T-cell (primary cell): ENCODE measurements at regions not wholly inside any gene's neighbourhood (a gene's known extent, or its start where the extent isn't known, plus 50 kb on each side); places are given as distances from the start of the nearest gene placed in this dataset.
"Not testable (repeated sequence)": the region's sequence is repeated elsewhere in the genome, so short reads cannot be mapped to it uniquely, and the experiment has no call there.

Experiments used
- ATAC-seq, 4 experiments: fragments of 200-7000 bp in 3 of 4; fragments of 150-1000 bp in 1 of 4; cut with Tn5 transposase; replicated peaks in 1 of 4; 1 replicate in 3 of 4; 2 replicates in 1 of 4; pipeline ENCODE4 v1.10.0; 2021; ENCODE audit warnings: moderate library complexity in 3 of 4, mild to moderate bottlenecking in 2 of 4, moderate number of reproducible peaks in 1 of 4
- CTCF ChIA-PET, 2 donors: fragments of 300-600 bp; sonication (Branson Sonifier 250); formaldehyde crosslinking; loops; one replicate each; lab custom pipeline; 2022; ENCODE audit warnings: antibody characterized with exemption in 2 of 2; lab: Charles Lee
- POLR2A ChIA-PET, 2 donors: fragments of 300-600 bp; sonication (Branson Sonifier 250); formaldehyde crosslinking; loops; one replicate each; lab custom pipeline; 2022; ENCODE audit warnings: antibody characterized with exemption in 2 of 2; lab: Charles Lee
- DNase-seq, 35 experiments: peaks; one replicate each; pipeline versions ENCODE4 v3.0.0 to v3.0.0-alpha.2; 2013 to 2023
- H3K27ac ChIP-seq: one replicate; pipeline ENCODE4 v1.5.1; 2013; ENCODE audit warnings: low read length
- H3K27me3 ChIP-seq, 2 experiments: replicated peaks in 1 of 2; 1 replicate in 1 of 2; 2 replicates in 1 of 2; pipeline versions ENCODE4 v1.6.1 to v1.7.0; 2013; ENCODE audit warnings: low read length in 1 of 2, mixed read lengths in 1 of 2; ENCODE audit not compliant: control insufficient read depth in 2 of 2, insufficient read depth in 2 of 2; ENCODE audit errors: extremely low read depth in 1 of 2
- H3K36me3 ChIP-seq, 2 donors: 1 replicate in 1 of 2; 2 replicates in 1 of 2; pipeline versions ENCODE4 v1.6.1 to v1.7.0; 2013; ENCODE audit warnings: low read length in 1 of 2; ENCODE audit not compliant: control insufficient read depth in 2 of 2, insufficient read depth in 1 of 2; ENCODE audit errors: extremely low read depth in 1 of 2
- H3K4me1 ChIP-seq, 2 experiments: 1 replicate in 1 of 2; 2 replicates in 1 of 2; pipeline versions ENCODE4 v1.6.1 to v1.7.0; 2013; ENCODE audit warnings: low read length in 2 of 2, mixed read lengths in 1 of 2; ENCODE audit not compliant: insufficient read depth in 2 of 2, control insufficient read depth in 1 of 2; ENCODE audit errors: extremely low read depth in 1 of 2
- H3K4me3 ChIP-seq, 2 donors: 1 replicate in 1 of 2; 2 replicates in 1 of 2; pipeline versions ENCODE4 v1.5.1 to v1.7.0; 2013; ENCODE audit warnings: mild to moderate bottlenecking in 2 of 2, low read length in 1 of 2, moderate library complexity in 1 of 2; ENCODE audit not compliant: control insufficient read depth in 1 of 2; ENCODE audit errors: extremely low read depth in 1 of 2
- H3K9me3 ChIP-seq: 2 replicates; pipeline ENCODE4 v1.7.0; 2013
- H3K27ac Mint-ChIP-seq, 2 donors: one replicate each; pipeline ENCODE4 v1.8.0; 2020 to 2021; ENCODE audit warnings: mild to moderate bottlenecking in 2 of 2, mixed read lengths in 2 of 2
- H3K27me3 Mint-ChIP-seq, 2 donors: one replicate each; pipeline ENCODE4 v1.8.0; 2021 to 2022; ENCODE audit warnings: mixed read lengths in 2 of 2
- H3K36me3 Mint-ChIP-seq: one replicate; pipeline ENCODE4 v1.8.0; 2021; ENCODE audit warnings: mixed read lengths
- H3K4me1 Mint-ChIP-seq, 3 donors: one replicate each; pipeline ENCODE4 v1.8.0; 2020 to 2022; ENCODE audit warnings: mixed read lengths in 3 of 3, mild to moderate bottlenecking in 1 of 3
- H3K4me3 Mint-ChIP-seq, 3 donors: one replicate each; pipeline ENCODE4 v1.8.0; 2020 to 2022; ENCODE audit warnings: mild to moderate bottlenecking in 3 of 3, mixed read lengths in 3 of 3, moderate library complexity in 3 of 3
- H3K9me3 Mint-ChIP-seq, 3 donors: one replicate each; pipeline ENCODE4 v1.8.0; 2020 to 2022; ENCODE audit warnings: mixed read lengths in 3 of 3
- WGBS: methylation state at CpG from one replicate; pipeline ENCODE4 v1.1.5; 2013; ENCODE audit warnings: missing lambda C conversion rate; ENCODE audit not compliant: insufficient coverage; 5-methylcytosine and 5-hydroxymethylcytosine counted together

GRCh38 chr6:150775415-150776203 lies 89.9 kb upstream of the MTHFD1L start:
- CTCF ChIA-PET: no interaction called here
- no peak overlapping the region for H3K27ac ChIP-seq
- 60% methylated on average over 1 of the region's 9 CpGs for WGBS

DNA sequence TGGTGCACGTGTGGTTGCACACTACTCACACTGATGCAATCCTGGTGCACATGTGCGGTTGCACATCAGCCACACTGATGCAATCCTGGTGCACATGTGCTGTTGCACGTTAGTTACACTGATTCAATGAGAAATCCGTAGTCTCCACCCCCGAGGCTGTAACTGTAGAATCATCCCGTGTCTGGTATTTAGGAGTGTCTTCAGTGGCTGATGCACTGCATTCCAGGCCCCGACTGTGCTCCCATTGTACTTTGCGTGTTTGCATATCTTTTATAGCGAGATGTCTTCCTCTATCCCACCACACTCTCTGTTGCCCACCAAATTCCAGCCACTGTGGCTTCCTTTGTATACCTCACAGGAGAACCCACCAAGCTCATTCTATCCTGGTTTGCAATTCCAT lies 87.8 kb upstream of the MTHFD1L start:
- Mint-ChIP-seq H3K27me3 (peaks cover 0 to 1% of the 10 kb centered on the region in 2 donors), H3K27ac (no peak overlapping the region), H3K36me3 (peaks cover 11% of the 10 kb centered on the region), H3K4me1 (peaks cover 0 to 2% (median 0%) of the 10 kb centered on the region in 3 donors), H3K4me3 (no peak overlapping the region), H3K9me3 (peaks cover 0 to 4% (median 0%) of the 10 kb centered on the region in 3 donors)
- ATAC-seq (no peak), DNase-seq (no peak)
- 93% methylated on average over 9 of the region's 9 CpGs for WGBS
- Histone ChIP-seq H3K36me3 (no peaks in the 10 kb centered on the region), H3K4me3 (no peak overlapping the region), H3K4me1 (no peaks in the 10 kb centered on the region), H3K9me3 (no peaks in the 10 kb centered on the region), H3K27ac (no peak overlapping the region), H3K27me3 (no peaks in the 10 kb centered on the region)
- ChIA-PET CTCF (no interaction called here), POLR2A (no interaction called here)

More at GRCh38 chr6:150775415-150776203, 89.9 kb upstream of the MTHFD1L start:
- H3K36me3 ChIP-seq: no peaks in the 10 kb centered on the region
- H3K9me3 Mint-ChIP-seq: peaks cover 0 to 4% (median 0%) of the 10 kb centered on the region in 3 donors
- DNase-seq (no peak), ATAC-seq (no peak)
- H3K4me3 Mint-ChIP-seq: no peak overlapping the region
- no peaks in the 10 kb centered on the region for H3K9me3 ChIP-seq
- no peak overlapping the region for H3K4me3 ChIP-seq
- H3K27me3 ChIP-seq: no peaks in the 10 kb centered on the region
- peaks cover 0 to 2% (median 0%) of the 10 kb centered on the region in 3 donors for H3K4me1 Mint-ChIP-seq
- no peaks in the 10 kb centered on the region for H3K27me3 Mint-ChIP-seq
- POLR2A ChIA-PET: no interaction called here
- H3K36me3 Mint-ChIP-seq: peaks cover 9% of the 10 kb centered on the region
- H3K4me1 ChIP-seq: no peaks in the 10 kb centered on the region
- no peak overlapping the region for H3K27ac Mint-ChIP-seq

DNA sequence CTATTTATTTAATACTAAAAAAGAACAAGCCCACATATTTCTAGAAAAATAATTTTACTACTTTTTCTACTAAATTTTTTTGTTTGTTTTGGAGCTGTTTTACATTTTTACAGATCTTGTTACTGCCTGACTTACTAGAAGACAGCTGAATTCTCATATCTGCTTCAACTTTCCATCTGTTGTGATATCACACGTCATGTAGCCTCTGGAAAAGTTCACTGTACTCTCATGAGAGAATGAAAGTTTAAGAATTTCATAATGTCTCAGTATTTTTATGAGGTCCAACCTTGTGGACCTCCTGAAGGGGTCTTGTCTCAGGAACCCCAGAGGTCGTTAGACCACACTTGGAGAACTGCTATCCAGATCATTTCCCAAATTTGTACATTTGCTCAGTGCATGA lies 81.7 kb upstream of the MTHFD1L start:
- Mint-ChIP-seq H3K4me3 (no peak overlapping the region), H3K27ac (no peak overlapping the region), H3K4me1 (no peaks in the 10 kb centered on the region), H3K27me3 (peaks cover 3 to 4% of the 10 kb centered on the region in 2 donors), H3K9me3 (no peaks in the 10 kb centered on the region), H3K36me3 (peaks cover 8% of the 10 kb centered on the region)
- WGBS: no CpG with 5 or more reads among the region's 2 CpGs
- Histone ChIP-seq H3K9me3 (no peaks in the 10 kb centered on the region), H3K27me3 (no peaks in the 10 kb centered on the region), H3K36me3 (no peaks in the 10 kb centered on the region), H3K4me3 (no peak overlapping the region), H3K4me1 (no peaks in the 10 kb centered on the region), H3K27ac (no peak overlapping the region)
- CTCF ChIA-PET: no interaction called here
- DNase-seq (no peak), ATAC-seq (no peak)
- POLR2A ChIA-PET: no interaction called here

DNA sequence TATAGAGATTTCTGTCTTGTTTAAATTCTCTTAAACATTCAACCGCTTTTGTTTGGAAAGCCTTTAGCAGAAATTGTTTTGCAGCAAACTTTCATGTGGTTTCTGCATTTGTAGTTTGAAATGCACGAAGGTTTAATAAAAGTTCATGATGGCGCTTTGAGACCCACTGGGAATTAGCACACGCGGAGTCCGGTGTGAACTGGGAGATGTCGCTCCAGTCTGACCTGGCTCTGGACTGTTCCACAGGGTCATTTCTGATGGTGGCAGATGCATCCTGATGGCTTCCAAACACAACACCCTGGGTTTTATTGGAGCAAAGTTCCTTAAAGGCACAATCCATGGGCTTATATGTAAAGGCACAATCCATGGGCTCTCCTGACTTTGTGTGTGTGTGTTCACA lies 78.1 kb upstream of the MTHFD1L start:
- H3K36me3 ChIP-seq: no peaks in the 10 kb centered on the region
- WGBS: 82% methylated on average over 7 of the region's 7 CpGs
- no peak overlapping the region for H3K4me3 ChIP-seq
- H3K27me3 ChIP-seq: no peaks in the 10 kb centered on the region
- no peaks in the 10 kb centered on the region for H3K9me3 ChIP-seq
- Mint-ChIP-seq H3K9me3 (no peaks in the 10 kb centered on the region), H3K27me3 (peaks cover 3 to 4% of the 10 kb centered on the region in 2 donors), H3K4me1 (no peaks in the 10 kb centered on the region), H3K36me3 (peaks cover 7% of the 10 kb centered on the region), H3K4me3 (no peak overlapping the region), H3K27ac (no peak overlapping the region)
- CTCF ChIA-PET: no interaction called here
- no peaks in the 10 kb centered on the region for H3K4me1 ChIP-seq
- H3K27ac ChIP-seq: no peak overlapping the region
- DNase-seq (no peak), ATAC-seq (no peak)
- POLR2A ChIA-PET: no interaction called here

GRCh38 chr6:150788089-150788488 lies 77.4 kb upstream of the MTHFD1L start:
- Mint-ChIP-seq H3K4me1 (no peaks in the 10 kb centered on the region), H3K9me3 (no peaks in the 10 kb centered on the region), H3K36me3 (peaks cover under 1% of the 10 kb centered on the region), H3K27ac (no peak overlapping the region), H3K4me3 (no peak overlapping the region), H3K27me3 (peaks cover 0 to 4% of the 10 kb centered on the region in 2 donors)
- ATAC-seq: no peak
- WGBS: 93% methylated on average over 5 of the region's 6 CpGs
- no peaks in the 10 kb centered on the region for H3K9me3 ChIP-seq
- no peak overlapping the region for H3K27ac ChIP-seq
- no peak for DNase-seq
- no peaks in the 10 kb centered on the region for H3K4me1 ChIP-seq
- no peak overlapping the region for H3K4me3 ChIP-seq
- CTCF ChIA-PET: no interaction called here
- POLR2A ChIA-PET: no interaction called here
- H3K36me3 ChIP-seq: no peaks in the 10 kb centered on the region
- no peaks in the 10 kb centered on the region for H3K27me3 ChIP-seq

- ATAC-seq, H3K4me1 ChIP-seq, H3K27me3 Mint-ChIP-seq, CTCF ChIA-PET, H3K4me3 ChIP-seq, H3K27ac Mint-ChIP-seq, H3K36me3 Mint-ChIP-seq, DNase-seq, H3K9me3 Mint-ChIP-seq, H3K9me3 ChIP-seq, H3K4me3 Mint-ChIP-seq, H3K36me3 ChIP-seq, H3K27ac ChIP-seq, H3K27me3 ChIP-seq, POLR2A ChIA-PET, H3K4me1 Mint-ChIP-seq: not testable (repeated sequence)
- 100% methylated on average over 1 of the region's 6 CpGs for WGBS
Observed at GRCh38 chr6:150789906-150790305, 75.6 kb upstream of the MTHFD1L start.
